B cell (primary cell): ENCODE measurements at regions not wholly inside any gene's neighbourhood (a gene's known extent, or its start where the extent isn't known, plus 50 kb on each side); places are given as distances from the start of the nearest gene placed in this dataset.

Experiments
- ATAC-seq: fragments of 200-7000 bp; cut with Tn5 transposase; one replicate; pipeline ENCODE4 v1.10.0; 2021; ENCODE audit warnings: low read depth, mild to moderate bottlenecking, moderate number of reproducible peaks, moderate library complexity
- CTCF ChIA-PET: fragments of 350-600 bp; sonication (Branson Sonifier 250); formaldehyde crosslinking; loops from one replicate; lab custom pipeline; 2021; ENCODE audit warnings: antibody characterized with exemption, inconsistent platforms; lab: Charles Lee
- POLR2A ChIA-PET: fragments of 350-600 bp; sonication (Branson Sonifier 250); formaldehyde crosslinking; loops from one replicate; lab custom pipeline; 2021; ENCODE audit warnings: antibody characterized with exemption; lab: Charles Lee
- DNase-seq: peaks from one replicate; pipeline ENCODE4 v3.0.0; 2013
- H2AFZ ChIP-seq: 2 replicates; pipeline ENCODE4 v1.6.1; 2012; ENCODE audit warnings: mild to moderate bottlenecking, low read depth, low read length; ENCODE audit not compliant: insufficient read depth, poor library complexity, severe bottlenecking
- H3K27ac ChIP-seq, 2 donors: 1 replicate in 1 of 2; 2 replicates in 1 of 2; pipeline ENCODE4 v1.5.1; 2012 to 2013; ENCODE audit warnings: low read length in 2 of 2, mild to moderate bottlenecking in 2 of 2, moderate library complexity in 1 of 2
- H3K27me3 ChIP-seq, 4 experiments: fragments of 200-600 bp in 1 of 4; sonication (generic) in 1 of 4; replicated peaks in 1 of 4; 1 replicate in 2 of 4; 2 replicates in 2 of 4; pipeline versions ENCODE4 v1.6.1 to v1.7.0; 2013 to 2016; ENCODE audit warnings: low read length in 3 of 4, mild to moderate bottlenecking in 2 of 4, mixed read lengths in 1 of 4, moderate library complexity in 1 of 4; ENCODE audit not compliant: insufficient read depth in 4 of 4, control insufficient read depth in 3 of 4; ENCODE audit errors: control extremely low read depth in 1 of 4
- H3K36me3 ChIP-seq, 2 experiments: replicated peaks in 1 of 2; 1 replicate in 1 of 2; 2 replicates in 1 of 2; pipeline versions ENCODE4 v1.6.1 to v1.7.1; 2013; ENCODE audit warnings: low read length in 1 of 2; ENCODE audit not compliant: insufficient read depth in 2 of 2, control insufficient read depth in 1 of 2; ENCODE audit errors: control extremely low read depth in 1 of 2, extremely low read depth in 1 of 2
- H3K4me1 ChIP-seq, 2 donors: fragments of 200-600 bp in 1 of 2; sonication (generic) in 1 of 2; 1 replicate in 1 of 2; 2 replicates in 1 of 2; pipeline versions ENCODE4 v1.5.1 to v1.6.1; 2013 to 2017; ENCODE audit warnings: low read length in 2 of 2; ENCODE audit not compliant: control insufficient read depth in 2 of 2, insufficient read depth in 2 of 2
- H3K4me2 ChIP-seq: replicated peaks from 2 replicates; pipeline ENCODE3; 2012; ENCODE audit warnings: mild to moderate bottlenecking, low read depth, low read length; ENCODE audit not compliant: poor library complexity, severe bottlenecking
- H3K4me3 ChIP-seq, 5 experiments: fragments of 200-600 bp in 1 of 5; sonication (generic) in 1 of 5; 1 replicate in 3 of 5; 2 replicates in 2 of 5; pipeline versions ENCODE4 v1.5.1 to v1.7.0; 2011 to 2016; ENCODE audit warnings: low read length in 4 of 5, mild to moderate bottlenecking in 4 of 5, low read depth in 2 of 5, control low read depth in 1 of 5, moderate library complexity in 1 of 5; ENCODE audit not compliant: insufficient read depth in 1 of 5; ENCODE audit errors: control extremely low read depth in 1 of 5, extremely low read depth in 1 of 5
- H3K79me2 ChIP-seq: fragments of 200-600 bp; sonication (generic); one replicate; pipeline ENCODE4 v1.6.0; 2016; ENCODE audit warnings: low read length; ENCODE audit not compliant: control insufficient read depth, insufficient read depth
- H3K9ac ChIP-seq: fragments of 200-600 bp; sonication (generic); 2 replicates; pipeline ENCODE4 v1.6.1; 2017; ENCODE audit warnings: mild to moderate bottlenecking, low read length, moderate library complexity
- H3K9me3 ChIP-seq, 3 donors: one replicate each; pipeline versions ENCODE4 v1.6.1 to v1.7.1; 2013; ENCODE audit warnings: low read length in 2 of 3; ENCODE audit not compliant: control insufficient read depth in 2 of 3, insufficient read depth in 1 of 3; ENCODE audit errors: control extremely low read depth in 1 of 3
- H4K20me1 ChIP-seq: 2 replicates; pipeline ENCODE4 v1.6.0; 2012; ENCODE audit warnings: mild to moderate bottlenecking, low read length; ENCODE audit not compliant: insufficient read depth, control insufficient read depth, poor library complexity, severe bottlenecking
- H3K27ac Mint-ChIP-seq: one replicate; pipeline ENCODE4 v1.8.0; 2021; ENCODE audit warnings: mixed read lengths
- H3K27me3 Mint-ChIP-seq: one replicate; pipeline ENCODE4 v1.8.0; 2021; ENCODE audit warnings: mixed read lengths
- H3K4me1 Mint-ChIP-seq: one replicate; pipeline ENCODE4 v1.8.0; 2021; ENCODE audit warnings: mixed read lengths
- H3K4me3 Mint-ChIP-seq: one replicate; pipeline ENCODE4 v1.8.0; 2021; ENCODE audit warnings: mixed read lengths
- H3K9me3 Mint-ChIP-seq: one replicate; pipeline ENCODE4 v1.8.0; 2022; ENCODE audit warnings: mixed read lengths; ENCODE audit not compliant: insufficient read depth
- EZH2 ChIP-seq: IDR thresholded peaks from 2 replicates; pipeline ENCODE4 v1.6.1; 2012; ENCODE audit warnings: borderline replicate concordance, low read depth, mild to moderate bottlenecking, moderate library complexity, low read length; ENCODE audit not compliant: insufficient read depth, poor library complexity, severe bottlenecking
- WGBS: methylation state at CpG from one replicate; pipeline ENCODE4 v1.1.5; 2013; ENCODE audit warnings: missing lambda C conversion rate; ENCODE audit not compliant: insufficient coverage; 5-methylcytosine and 5-hydroxymethylcytosine counted together
- intact Hi-C: fragments of 100-400 bp; cut with micrococcal nuclease; formaldehyde crosslinking; loops from one replicate; pipeline ENCODE4 v1.10.0; 2022
- TF ChIP-seq, protein P1 (sequence below): fragments of 200-600 bp; IDR thresholded peaks from one replicate; pipeline ENCODE4 v1.8.0; 2022; ENCODE audit warnings: antibody characterized with exemption, mild to moderate bottlenecking

DNA sequence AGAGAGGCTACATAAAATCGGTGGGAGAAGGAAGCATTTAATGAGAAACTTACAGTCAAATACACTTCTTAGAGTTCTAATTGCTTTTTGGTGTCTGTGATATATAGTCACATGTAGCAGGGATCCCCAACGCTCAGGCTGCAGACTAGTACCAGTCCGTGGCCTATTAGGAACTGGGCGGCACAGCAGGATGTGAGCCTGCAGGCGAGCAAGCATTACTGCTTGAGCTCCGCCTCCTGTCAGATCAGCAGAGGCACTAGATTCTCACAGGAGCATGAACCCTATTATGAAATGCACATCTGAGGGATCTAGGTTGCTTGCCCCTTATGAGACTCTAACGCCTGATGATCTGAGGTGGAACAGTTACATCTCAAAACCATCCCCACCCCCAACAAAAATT, 158.5 kb downstream of the TANC2 start:
- H3K27ac Mint-ChIP-seq, result no peak overlapping the region
- CTCF ChIA-PET, result no interaction called here
- Histone ChIP-seq H2AFZ (no peak overlapping the region), H3K79me2 (no peaks in the 10 kb centered on the region), H4K20me1 (no peaks in the 10 kb centered on the region), H3K4me2 (no peak overlapping the region), H3K4me3 (no peak overlapping the region), H3K4me1 (no peaks in the 10 kb centered on the region), H3K27ac (no peak overlapping the region), H3K9ac (no peak overlapping the region), H3K9me3 (peaks cover 0 to 5% (median 0%) of the 10 kb centered on the region in 3 donors), H3K27me3 (no peaks in the 10 kb centered on the region), H3K36me3 (no peaks in the 10 kb centered on the region)
- no peak for DNase-seq
- whole genome bisulfite sequencing, result 94% methylated on average over 6 of the region's 7 CpGs
- no peak overlapping the region for H3K4me3 Mint-ChIP-seq
- peaks cover 3% of the 10 kb centered on the region for H3K4me1 Mint-ChIP-seq
- POLR2A ChIA-PET, result no interaction called here
- no peak for ATAC-seq
- no peak for TF ChIP-seq EZH2
- TF ChIP-seq, protein P1, sequence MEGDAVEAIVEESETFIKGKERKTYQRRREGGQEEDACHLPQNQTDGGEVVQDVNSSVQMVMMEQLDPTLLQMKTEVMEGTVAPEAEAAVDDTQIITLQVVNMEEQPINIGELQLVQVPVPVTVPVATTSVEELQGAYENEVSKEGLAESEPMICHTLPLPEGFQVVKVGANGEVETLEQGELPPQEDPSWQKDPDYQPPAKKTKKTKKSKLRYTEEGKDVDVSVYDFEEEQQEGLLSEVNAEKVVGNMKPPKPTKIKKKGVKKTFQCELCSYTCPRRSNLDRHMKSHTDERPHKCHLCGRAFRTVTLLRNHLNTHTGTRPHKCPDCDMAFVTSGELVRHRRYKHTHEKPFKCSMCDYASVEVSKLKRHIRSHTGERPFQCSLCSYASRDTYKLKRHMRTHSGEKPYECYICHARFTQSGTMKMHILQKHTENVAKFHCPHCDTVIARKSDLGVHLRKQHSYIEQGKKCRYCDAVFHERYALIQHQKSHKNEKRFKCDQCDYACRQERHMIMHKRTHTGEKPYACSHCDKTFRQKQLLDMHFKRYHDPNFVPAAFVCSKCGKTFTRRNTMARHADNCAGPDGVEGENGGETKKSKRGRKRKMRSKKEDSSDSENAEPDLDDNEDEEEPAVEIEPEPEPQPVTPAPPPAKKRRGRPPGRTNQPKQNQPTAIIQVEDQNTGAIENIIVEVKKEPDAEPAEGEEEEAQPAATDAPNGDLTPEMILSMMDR, result no peak
- no peaks in the 10 kb centered on the region for H3K9me3 Mint-ChIP-seq
- intact Hi-C loops, result no loop called here
- no peaks in the 10 kb centered on the region for H3K27me3 Mint-ChIP-seq

DNA sequence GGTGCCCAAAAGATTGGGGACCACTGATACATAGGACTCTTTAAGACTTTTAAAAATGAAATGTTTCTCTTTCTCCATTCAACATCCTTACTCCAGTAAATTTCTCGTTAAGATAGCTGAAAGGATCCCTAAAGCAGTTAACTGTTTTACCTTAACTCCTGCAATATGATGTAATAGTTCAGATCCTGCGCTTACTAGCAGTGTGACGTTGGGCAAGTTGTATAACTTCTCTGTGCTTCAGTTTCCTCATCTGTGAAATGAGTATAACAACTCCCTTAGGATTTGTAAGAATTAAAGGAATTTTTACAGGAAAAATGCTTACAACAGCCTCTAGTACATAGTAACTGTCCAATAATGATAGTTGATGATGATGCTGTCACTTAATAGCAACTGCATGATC, 158.9 kb downstream of the TANC2 start:
- no peak overlapping the region for H3K27ac Mint-ChIP-seq
- no peak overlapping the region for H3K9ac ChIP-seq
- ATAC-seq, result no peak
- no CpG with 5 or more reads among the region's 3 CpGs for WGBS
- H4K20me1 ChIP-seq, result no peaks in the 10 kb centered on the region
- no peak overlapping the region for H3K4me3 ChIP-seq
- no peaks in the 10 kb centered on the region for H3K9me3 Mint-ChIP-seq
- TF ChIP-seq EZH2, result no peak
- TF ChIP-seq, protein P1, result no peak
- no peak overlapping the region for H3K4me2 ChIP-seq
- ChIA-PET POLR2A (no interaction called here), CTCF (no interaction called here)
- H3K36me3 ChIP-seq, result no peaks in the 10 kb centered on the region
- intact Hi-C loops, result no loop called here
- no peaks in the 10 kb centered on the region for H3K79me2 ChIP-seq
- H3K27ac ChIP-seq, result no peak overlapping the region
- H3K4me1 ChIP-seq, result no peaks in the 10 kb centered on the region
- no peaks in the 10 kb centered on the region for H3K27me3 ChIP-seq
- H3K4me3 Mint-ChIP-seq, result no peak overlapping the region
- DNase-seq, result no peak
- H3K9me3 ChIP-seq, result peaks cover 0 to 5% (median 0%) of the 10 kb centered on the region in 3 donors
- H2AFZ ChIP-seq, result no peak overlapping the region
- H3K4me1 Mint-ChIP-seq, result peaks cover 3% of the 10 kb centered on the region
- no peaks in the 10 kb centered on the region for H3K27me3 Mint-ChIP-seq
